H1 (cell line): ENCODE measurements at regions not wholly inside any gene's neighbourhood (a gene's known extent, or its start where the extent isn't known, plus 50 kb on each side); places are given as distances from the start of the nearest gene placed in this dataset.

Experiments
- CEBPB ChIP-seq: IDR thresholded peaks from 2 replicates; pipeline ENCODE4 v1.6.1; 2012; ENCODE audit warnings: low read depth, low read length
- RNF2 ChIP-seq: fragments of 200-900, 300-1000 bp; sonication (generic); IDR thresholded peaks from 2 replicates; pipeline ENCODE4 v1.7.1; 2016; ENCODE audit warnings: borderline replicate concordance, low read depth, mild to moderate bottlenecking, antibody characterized with exemption, low read length; ENCODE audit not compliant: poor library complexity, severe bottlenecking; ENCODE audit errors: missing control alignments
- TF ChIP-seq, protein P1 (sequence below): IDR thresholded peaks from 2 replicates; pipeline ENCODE4 v1.6.1; 2011; ENCODE audit warnings: low read depth, mild to moderate bottlenecking, low read length; ENCODE audit not compliant: insufficient read depth

DNA sequence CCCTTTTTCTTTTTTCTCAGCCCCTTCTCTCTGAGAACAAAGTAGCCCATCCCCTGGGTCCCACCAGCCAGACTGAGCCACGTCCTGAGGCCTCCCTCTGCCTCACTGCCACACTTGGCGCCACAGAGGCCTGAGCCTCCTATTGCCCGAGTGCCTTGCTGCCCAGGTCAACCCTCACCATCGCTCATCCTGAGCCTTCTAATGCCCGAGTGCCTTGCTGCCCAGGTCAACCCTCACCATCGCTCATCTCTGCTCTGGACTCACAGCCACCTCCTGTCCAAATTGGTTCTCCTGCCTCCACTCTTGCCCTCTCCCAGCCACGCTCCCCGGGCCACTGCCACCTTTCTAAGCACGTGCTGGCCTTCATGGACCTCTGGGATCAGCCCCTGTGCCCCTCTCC is 53.2 kb upstream of the SMNDC1 start (continued):
- TF ChIP-seq, protein P1, sequence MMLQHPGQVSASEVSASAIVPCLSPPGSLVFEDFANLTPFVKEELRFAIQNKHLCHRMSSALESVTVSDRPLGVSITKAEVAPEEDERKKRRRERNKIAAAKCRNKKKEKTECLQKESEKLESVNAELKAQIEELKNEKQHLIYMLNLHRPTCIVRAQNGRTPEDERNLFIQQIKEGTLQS = no peak
- TF ChIP-seq RNF2 (no peak), CEBPB (no peak)
